HG03520 (cell line): ENCODE measurements at regions not wholly inside any gene's neighbourhood (a gene's known extent, or its start where the extent isn't known, plus 50 kb on each side); places are given as distances from the start of the nearest gene placed in this dataset.
"Not testable (repeated sequence)": the region's sequence is repeated elsewhere in the genome, so short reads cannot be mapped to it uniquely, and the experiment has no call there.

ENCODE experiments used
- ATAC-seq: cut with Tn5 transposase; IDR thresholded peaks from one replicate; pipeline ENCODE4 v1.9.1; 2021; ENCODE audit warnings: mild to moderate bottlenecking, moderate library complexity; ENCODE audit not compliant: unreplicated experiment

DNA sequence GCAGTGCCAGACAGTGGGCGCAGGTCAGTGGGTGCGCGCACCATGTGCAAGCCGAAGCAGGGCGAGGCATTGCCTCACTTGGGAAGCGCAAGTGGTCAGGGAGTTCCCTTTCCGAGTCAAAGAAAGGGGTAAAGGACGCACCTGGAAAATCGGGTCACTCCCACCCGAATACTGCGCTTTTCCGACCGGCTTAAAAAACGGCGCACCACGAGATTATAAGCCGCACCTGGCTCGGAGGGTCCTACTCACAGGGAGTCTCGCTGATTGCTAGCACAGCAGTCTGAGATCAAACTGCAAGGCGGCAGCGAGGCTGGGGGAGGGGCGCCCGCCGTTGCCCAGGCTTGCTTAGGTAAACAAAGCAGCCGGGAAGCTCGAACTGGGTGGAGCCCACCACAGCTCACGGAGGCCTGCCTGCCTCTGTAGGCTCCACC is 77.9 kb downstream of the NR4A2 start:
- not testable (repeated sequence) for ATAC-seq

GRCh38 chr2:156253765-156254164 is 78.8 kb downstream of the NR4A2 start:
- ATAC-seq, result no peak

DNA sequence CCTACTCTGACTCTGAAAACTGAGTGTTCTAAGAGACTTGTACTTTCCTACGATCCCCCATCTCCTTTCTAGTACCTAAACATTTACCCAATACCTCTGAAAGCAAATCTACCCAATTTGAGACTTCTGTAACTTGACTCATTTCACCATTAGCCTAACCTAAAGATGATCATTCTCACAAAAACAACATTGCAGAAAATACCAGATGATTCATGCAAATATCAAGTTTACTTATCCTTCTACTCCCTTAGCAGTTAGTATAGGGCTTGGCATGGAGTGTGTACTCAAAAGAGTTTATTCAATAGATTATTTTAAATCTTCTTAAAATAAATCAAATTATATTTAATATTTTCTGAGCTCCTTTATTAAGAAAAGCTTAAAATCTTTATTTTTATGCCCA is 89.6 kb downstream of the NR4A2 start:
- ATAC-seq, result no peak

DNA sequence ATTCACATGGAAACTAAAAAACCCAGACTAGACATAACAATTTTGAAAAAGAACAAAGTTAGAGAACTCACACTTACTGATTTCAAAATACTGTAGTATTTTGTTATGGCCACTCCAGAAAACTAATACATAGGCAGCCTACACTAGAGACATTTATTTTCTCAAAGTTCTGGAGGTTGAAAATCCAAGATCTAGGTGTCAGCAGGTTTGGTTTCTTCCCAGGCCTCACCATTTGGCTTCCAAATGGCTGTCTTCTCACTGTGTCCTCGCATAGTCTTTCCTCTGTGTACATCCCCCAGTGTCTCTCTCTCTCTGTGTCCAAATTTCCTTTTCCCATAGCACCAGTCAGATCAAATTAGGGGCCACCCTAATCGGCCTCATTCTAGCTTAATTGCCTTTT is 95.0 kb downstream of the NR4A2 start:
- no peak for ATAC-seq

DNA sequence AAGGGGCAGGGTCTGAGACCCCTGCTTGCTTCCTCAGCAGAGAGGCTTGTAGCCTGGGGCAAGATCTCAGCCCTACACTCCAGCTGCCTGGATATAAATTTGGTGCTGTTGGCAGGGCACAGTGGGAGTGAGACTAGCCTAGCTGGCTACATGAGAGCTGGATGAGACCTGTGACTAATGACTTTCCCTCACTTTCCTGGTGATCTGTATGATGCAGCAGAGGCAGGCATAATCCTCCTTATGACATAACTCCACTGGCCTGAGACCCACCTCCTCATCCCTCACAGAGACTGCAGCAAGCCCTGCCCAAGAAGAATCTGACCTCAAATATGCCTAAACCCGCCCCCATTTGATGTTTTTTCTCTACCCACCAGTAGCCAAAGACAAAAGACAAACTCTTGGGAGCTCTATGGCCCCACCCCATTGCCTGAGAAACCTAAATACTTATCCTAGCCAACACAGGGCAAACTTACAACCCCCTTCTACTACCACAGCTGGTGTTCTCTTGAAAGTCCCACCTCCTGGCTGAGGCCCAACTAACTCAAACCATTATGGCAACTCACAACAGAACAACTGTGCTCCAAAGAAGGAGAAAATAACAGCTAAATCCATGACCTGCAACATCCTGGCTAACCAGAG is 102.7 kb downstream of the NR4A2 start:
- ATAC-seq, result no peak

GRCh38 chr2:156223328-156223727 is 109.2 kb downstream of the NR4A2 start:
- not testable (repeated sequence) for ATAC-seq

- ATAC-seq, result no peak
Measured at GRCh38 chr2:156221703-156222102, 110.8 kb downstream of the NR4A2 start.

DNA sequence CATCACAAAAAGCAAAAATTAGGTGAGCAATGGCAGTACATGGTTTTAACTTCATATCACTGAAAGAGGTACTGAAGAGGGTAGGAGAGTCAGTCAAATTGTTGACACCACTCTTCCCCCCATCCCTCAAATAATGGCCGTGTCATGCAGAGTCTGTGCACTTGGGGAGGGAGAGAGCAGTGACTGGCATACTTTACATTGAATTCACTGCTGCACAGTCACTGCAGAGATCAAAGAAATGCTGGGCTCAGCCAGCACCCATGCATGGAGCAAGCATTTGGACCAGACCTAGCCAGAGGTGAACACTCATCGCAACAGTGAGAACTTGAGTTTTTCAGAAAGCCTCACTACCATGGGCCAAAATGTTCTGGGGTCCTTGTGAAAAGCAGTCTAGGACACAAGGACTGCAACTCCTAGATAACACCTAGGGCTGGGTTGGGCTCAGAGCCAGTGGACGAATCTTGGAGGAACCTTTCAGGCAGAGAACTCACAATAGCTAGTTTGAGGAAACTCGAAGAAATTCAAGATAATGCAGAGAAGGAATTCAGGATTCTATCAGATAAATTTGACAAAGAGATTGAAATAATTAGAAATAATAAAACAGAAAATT is 112.9 kb downstream of the NR4A2 start:
- no peak for ATAC-seq

DNA sequence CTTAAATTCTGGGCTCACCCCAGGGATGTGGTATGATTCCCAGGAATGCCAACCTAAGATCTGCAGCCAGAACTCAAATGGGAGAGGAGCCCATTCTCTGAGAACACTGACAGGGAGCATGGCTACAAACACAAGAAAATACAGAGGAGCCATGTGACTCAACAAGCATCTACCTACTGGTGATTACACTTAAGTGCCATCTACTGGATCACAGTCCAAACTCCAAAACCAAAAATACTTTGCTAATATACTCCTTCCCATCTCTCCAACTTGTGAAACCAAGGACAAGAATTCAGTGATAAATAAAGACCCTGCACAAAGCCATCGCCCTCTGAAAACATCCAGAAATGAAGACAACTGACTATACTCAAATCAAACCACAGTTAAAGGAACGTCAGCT is 116.9 kb downstream of the NR4A2 start:
- ATAC-seq, result no peak

DNA sequence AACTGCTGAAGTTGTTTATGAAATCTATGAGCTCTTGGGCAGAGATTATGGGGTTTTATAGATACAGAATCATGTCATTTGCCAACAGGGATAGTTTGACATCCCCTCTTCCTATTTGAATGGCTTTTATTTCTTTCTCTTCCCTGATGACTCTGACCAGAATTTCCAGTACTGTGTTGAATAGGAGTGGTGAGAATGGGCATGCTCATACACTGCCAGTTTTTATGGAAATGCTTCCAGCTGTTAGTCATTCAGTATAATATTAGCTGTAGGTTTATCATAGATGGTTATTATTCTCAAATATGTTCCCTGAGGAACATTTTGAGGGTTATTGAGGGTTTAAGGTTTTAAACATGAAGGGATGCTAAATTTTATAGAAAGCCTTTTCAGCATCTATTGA is 121.2 kb downstream of the NR4A2 start:
- ATAC-seq, result no peak

DNA sequence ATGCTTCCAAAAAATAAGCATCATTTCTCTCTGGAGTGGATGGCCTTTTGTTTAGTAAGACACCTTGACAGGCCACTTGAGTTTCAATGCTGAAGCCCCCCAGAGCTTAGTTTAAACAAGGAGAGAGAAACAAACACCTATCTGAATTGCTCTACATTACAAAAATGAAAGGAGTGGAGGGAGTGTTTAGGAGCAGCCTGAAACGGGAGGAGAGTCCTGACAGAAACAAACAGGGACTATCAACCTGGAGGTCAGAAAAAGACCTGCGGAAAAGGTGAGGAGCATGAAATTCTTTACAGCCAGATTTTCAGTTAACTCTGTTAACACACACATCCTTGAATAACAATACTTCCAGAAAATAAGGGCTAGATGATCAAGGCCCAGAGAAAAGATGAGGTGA is 126.2 kb downstream of the NR4A2 start:
- ATAC-seq, result no peak

GRCh38 chr2:156199588-156199987 is 132.9 kb downstream of the NR4A2 start:
- no peak for ATAC-seq

GRCh38 chr2:156196031-156196430 is 136.5 kb downstream of the NR4A2 start:
- no peak for ATAC-seq

DNA sequence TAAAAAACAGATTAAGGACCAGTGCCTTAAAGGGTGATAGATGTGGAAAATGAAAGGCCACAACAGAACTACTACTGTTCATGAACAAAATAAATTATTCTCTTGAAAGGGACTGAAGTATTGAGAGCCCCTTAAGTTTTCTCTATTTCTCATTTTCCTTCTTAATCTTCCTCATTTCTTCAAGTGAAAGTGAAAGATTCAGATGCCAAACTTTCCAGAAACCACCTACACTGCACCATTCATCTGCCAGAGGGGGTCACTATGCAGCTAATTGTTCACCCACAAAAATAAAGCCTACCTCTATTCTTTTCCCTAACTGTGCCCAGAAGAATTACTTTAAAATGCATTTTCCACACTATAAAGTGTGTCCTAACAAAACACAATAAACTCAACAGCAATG is 140.1 kb downstream of the NR4A2 start:
- no peak for ATAC-seq

- no peak for ATAC-seq
Measured at GRCh38 chr2:156191527-156191926, 141.0 kb downstream of the NR4A2 start.

DNA sequence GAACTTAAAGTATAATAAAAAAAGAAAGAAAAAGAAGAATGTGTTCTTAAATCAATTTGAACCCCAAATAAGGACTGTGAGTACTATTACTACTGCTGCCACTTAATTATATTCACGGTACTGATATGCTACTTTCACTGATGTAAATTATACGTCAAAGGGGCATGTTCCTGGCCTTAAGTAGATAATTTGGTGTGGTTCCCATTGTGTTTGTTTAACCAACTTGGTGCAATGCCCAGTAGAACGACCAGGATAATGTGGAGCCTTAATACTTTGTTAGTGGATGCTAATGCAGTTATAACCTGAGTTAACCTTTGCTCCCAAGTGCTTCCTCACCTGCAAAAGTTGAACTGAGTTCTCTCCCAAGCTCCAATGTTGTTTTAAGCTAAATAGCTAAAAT is 142.0 kb downstream of the NR4A2 start:
- no peak for ATAC-seq

DNA sequence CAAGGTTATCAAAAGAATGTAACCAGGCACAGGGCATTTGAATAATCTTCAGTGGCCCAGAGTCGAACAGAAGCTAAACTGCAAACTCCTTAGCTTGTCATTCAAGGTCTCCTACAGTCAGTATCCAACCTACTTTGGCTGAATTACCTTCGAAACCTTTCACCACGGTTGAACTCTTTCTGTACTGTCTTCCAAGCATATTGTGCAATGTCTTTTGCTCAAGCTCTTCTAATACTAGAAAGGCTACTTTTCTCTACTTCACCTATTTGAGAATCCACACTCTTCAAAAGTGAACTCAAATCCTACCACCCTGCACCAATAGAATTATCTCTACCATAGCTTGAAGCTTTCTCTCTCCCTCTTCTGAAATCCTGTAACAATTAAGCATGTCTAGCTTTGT is 142.9 kb downstream of the NR4A2 start:
- ATAC-seq, result no peak

- ATAC-seq, result no peak
Measured at GRCh38 chr2:156189143-156189542, 143.4 kb downstream of the NR4A2 start.

DNA sequence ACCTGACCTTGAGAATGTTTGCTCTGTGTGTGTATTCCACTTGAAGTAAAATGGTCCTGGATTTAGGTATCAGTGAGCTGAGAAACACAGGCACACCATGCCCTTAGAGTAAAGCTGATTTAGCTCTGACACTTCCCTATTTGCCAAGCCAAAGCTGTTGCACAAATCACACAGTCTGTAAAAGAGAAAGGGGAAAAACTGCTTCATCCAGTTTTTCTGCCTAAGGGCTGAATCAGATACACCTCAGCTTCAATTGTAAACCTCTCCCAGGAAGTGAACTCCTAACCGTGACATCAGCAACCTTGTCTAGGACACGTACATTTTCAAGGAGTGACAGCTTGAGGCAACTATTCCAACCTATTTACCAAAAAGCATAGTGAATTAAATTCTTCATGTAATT is 150.4 kb downstream of the NR4A2 start:
- ATAC-seq, result no peak

GRCh38 chr2:156181208-156181607 is 151.3 kb downstream of the NR4A2 start:
- no peak for ATAC-seq

GRCh38 chr2:156177654-156178053 is 154.9 kb downstream of the NR4A2 start:
- ATAC-seq, result no peak

DNA sequence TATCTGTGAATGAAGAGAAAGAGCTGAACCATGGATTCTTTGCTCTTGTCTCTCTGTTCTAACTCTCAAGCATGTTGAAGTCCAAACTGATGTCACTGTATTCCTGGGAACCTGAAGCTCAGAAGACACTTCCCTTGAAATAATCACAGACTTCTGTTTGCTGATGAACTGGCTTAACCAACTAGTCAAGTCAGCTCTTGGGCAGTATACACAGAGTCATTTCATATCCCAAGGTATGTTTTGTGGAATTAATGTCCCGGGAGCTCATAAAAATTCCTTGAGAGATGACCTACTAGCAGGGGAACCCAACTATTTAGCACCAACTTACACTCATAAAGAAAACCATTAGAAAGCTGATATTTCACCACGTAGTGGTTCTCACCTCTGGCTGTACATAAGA is 156.6 kb downstream of the NR4A2 start:
- ATAC-seq, result no peak

- no peak for ATAC-seq
Measured at GRCh38 chr2:156170929-156171328, 161.6 kb downstream of the NR4A2 start.
